GM13977 (cell line): ENCODE measurements at regions not wholly inside any gene's neighbourhood (a gene's known extent, or its start where the extent isn't known, plus 50 kb on each side); places are given as distances from the start of the nearest gene placed in this dataset.

Experiments used
- DNase-seq: peaks from one replicate; pipeline ENCODE4 v3.0.0; 2012; ENCODE audit warnings: low spot score
- in situ Hi-C: fragments of 300-500 bp; cut with MboI; formaldehyde crosslinking; loops from one replicate; pipeline ENCODE4 v1.12.0; 2022; ENCODE audit warnings: low sequenced_read_pairs, low pct_unique_long_range_greater_than_20kb, mixed read lengths, inconsistent platforms; ENCODE audit not compliant: unreplicated experiment
- TF ChIP-seq, protein P1 (sequence below): IDR thresholded peaks from 2 replicates; pipeline ENCODE4 v1.5.1; 2012; ENCODE audit warnings: mild to moderate bottlenecking, control low read depth; ENCODE audit not compliant: insufficient read depth; ENCODE audit errors: extremely low read depth, missing control alignments

DNA sequence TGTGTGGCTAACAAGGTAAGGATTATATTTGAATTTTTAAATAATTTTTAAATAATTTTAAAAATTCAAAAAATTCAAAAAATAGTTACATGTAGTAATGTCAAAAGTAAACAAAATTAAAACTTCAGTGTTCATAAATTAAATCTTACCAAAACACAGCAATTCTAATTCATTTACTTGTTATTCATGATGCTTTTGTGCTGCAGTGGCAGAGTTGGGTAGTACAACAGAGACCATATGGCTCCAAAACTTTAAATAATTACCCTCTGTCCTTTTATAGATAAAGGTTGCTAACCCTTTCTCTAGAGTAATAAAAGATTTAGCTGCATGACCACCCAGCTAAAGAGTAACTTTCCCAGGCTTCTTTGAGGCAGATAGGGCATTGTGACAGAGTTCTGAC lies 1355.6 kb downstream of the FSTL5 start:
- in situ Hi-C loops = no loop called here
- no peak for DNase-seq
- TF ChIP-seq, protein P1, sequence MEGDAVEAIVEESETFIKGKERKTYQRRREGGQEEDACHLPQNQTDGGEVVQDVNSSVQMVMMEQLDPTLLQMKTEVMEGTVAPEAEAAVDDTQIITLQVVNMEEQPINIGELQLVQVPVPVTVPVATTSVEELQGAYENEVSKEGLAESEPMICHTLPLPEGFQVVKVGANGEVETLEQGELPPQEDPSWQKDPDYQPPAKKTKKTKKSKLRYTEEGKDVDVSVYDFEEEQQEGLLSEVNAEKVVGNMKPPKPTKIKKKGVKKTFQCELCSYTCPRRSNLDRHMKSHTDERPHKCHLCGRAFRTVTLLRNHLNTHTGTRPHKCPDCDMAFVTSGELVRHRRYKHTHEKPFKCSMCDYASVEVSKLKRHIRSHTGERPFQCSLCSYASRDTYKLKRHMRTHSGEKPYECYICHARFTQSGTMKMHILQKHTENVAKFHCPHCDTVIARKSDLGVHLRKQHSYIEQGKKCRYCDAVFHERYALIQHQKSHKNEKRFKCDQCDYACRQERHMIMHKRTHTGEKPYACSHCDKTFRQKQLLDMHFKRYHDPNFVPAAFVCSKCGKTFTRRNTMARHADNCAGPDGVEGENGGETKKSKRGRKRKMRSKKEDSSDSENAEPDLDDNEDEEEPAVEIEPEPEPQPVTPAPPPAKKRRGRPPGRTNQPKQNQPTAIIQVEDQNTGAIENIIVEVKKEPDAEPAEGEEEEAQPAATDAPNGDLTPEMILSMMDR = no peak

DNA sequence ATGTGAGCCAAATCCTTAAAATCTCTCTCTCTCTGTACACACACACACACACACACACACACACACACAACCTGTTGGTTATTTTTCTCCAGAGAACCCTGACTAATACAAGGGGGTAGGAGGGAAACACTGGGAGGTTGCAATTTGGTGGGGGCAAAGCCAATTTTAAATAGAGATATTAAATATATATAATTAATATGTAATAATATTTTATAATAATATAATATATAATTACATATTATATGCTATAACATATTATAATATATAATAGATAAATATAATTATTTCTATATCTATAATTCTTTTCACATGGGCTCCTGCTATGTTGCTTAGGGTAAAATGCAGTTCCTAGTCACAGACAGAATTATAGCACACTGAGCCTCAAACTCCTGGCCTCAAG lies 1354.2 kb downstream of the FSTL5 start:
- no peak for DNase-seq
- in situ Hi-C loops = no loop called here
- TF ChIP-seq, protein P1 = no peak

DNA sequence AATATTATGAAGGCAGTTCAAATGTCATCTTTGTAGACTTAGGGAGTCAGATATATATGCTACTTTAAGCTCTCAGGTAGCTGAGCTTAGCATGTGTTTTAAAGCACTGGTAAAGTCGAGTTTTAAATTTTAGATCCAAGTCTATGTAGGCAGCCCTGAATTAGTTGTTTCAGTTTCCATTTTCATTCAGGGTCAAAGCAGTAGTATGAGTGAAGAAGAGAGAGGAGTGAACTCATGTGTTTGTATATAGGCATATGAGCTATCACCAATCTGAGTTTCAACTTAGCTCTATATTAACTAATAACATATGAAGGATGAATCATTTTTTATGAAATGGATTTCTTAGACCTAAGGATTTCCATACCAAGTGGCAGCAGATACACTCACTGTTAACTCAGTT lies 1353.4 kb downstream of the FSTL5 start:
- no peak for DNase-seq
- TF ChIP-seq, protein P1 = no peak
- in situ Hi-C loops = no loop called here

DNA sequence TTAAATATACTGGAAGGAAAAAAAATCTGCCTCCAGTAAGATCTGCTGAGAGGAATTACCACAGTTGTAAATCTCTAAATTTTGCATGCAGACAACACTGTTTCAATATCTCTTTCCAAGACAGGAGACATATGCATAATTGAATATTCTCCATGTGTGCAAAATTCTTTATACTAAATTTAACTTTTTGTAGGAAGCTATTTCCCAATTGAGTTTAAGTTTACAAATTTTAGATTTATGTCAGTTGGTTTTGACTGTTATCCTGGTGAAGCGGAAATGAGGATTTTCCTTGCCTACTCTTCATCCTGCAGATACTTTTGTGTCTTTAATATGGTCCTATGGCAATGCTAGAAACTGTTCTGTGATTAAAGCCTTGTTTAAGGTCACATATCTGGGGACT lies 1352.9 kb downstream of the FSTL5 start:
- DNase-seq = no peak
- in situ Hi-C loops = no loop called here
- TF ChIP-seq, protein P1 = no peak

DNA sequence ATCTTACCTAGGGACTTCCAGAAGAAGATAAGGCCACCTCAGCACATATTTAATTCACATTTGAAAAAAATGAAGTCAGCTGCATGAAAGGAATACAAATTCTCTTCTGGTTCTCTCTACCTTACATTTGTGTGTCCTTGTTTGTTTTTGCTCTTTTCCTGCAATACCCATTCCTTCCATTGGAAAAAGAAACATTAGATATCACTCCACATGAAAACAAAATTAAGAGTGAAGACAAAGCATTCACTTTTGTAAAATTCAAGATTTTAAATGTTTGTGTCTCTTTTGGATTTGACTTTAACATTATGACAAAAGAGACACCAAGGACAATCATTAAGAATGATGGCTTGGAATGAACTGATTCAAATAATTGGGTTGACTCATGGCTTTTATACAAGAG lies 1351.8 kb downstream of the FSTL5 start:
- no peak for DNase-seq
- TF ChIP-seq, protein P1 = no peak
- in situ Hi-C loops = no loop called here

DNA sequence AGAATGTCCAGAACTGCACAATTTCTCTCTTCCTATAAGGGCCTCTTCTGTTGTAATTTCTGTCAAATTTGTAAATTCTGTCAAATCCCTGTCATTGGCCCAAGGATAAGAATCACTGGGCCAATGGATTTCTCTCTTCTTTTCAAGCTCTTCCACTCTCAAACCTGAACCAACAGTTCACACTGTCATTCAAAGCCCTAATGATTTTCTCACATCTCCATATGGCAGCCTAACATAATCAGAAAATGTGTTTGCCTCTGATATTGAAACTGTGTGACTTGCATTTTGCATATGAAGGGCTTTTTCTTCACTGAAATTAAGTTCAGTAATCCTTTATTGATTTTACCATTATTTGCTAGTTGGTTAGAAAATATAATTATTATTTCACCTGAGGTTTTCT lies 1349.1 kb downstream of the FSTL5 start:
- TF ChIP-seq, protein P1 = no peak
- in situ Hi-C loops = no loop called here
- no peak for DNase-seq

DNA sequence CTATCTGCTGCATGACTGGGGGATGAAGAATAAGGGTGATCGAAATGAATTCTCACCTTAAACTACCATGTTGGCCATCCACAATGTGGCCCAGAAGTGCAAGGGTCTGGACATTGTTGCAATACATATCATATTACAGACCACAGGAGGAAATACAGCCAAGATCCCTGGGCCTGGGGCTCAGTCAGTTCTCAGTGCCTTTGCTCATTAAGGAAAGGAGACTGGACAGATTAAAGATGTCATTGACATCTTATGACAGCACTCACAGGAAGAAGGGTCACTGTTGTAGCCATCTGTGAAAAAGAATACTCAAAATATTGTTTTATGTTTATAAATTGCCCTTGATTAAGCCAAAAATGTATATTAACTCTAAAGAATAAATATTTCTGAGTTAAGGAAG lies 1345.2 kb downstream of the FSTL5 start:
- TF ChIP-seq, protein P1 = no peak
- in situ Hi-C loops = no loop called here

More for the DNA sequence above, 1345.2 kb downstream of the FSTL5 start:
- DNase-seq = no peak
